H9 (cell line): ENCODE measurements at regions not wholly inside any gene's neighbourhood (a gene's known extent, or its start where the extent isn't known, plus 50 kb on each side); places are given as distances from the start of the nearest gene placed in this dataset.

Source experiments
- DNase-seq: peaks from one replicate; pipeline ENCODE4 v3.0.0-alpha.2; 2017
- H2AFZ ChIP-seq: one replicate; pipeline ENCODE4 v1.6.1; 2013; ENCODE audit warnings: mild to moderate bottlenecking, low read length, control low read depth, moderate library complexity
- H2AK5ac ChIP-seq: 2 replicates; pipeline ENCODE4 v1.6.1; 2013; ENCODE audit warnings: low read length, control low read depth, mixed read lengths; ENCODE audit not compliant: insufficient read length
- H2BK120ac ChIP-seq: one replicate; pipeline ENCODE4 v1.6.1; 2013; ENCODE audit warnings: low read depth, mild to moderate bottlenecking, low read length, control low read depth, inconsistent platforms; ENCODE audit not compliant: poor library complexity, severe bottlenecking
- H2BK12ac ChIP-seq: 2 replicates; pipeline ENCODE4 v1.6.1; 2013; ENCODE audit warnings: low read length, control low read depth, mixed read lengths, low read depth; ENCODE audit not compliant: insufficient read length
- H2BK15ac ChIP-seq: 2 replicates; pipeline ENCODE4 v1.6.1; 2013; ENCODE audit warnings: low read depth, low read length, control low read depth
- H2BK20ac ChIP-seq: one replicate; pipeline ENCODE4 v1.6.1; 2013; ENCODE audit warnings: low read depth, mild to moderate bottlenecking, low read length, control low read depth, inconsistent platforms; ENCODE audit not compliant: poor library complexity, severe bottlenecking
- H2BK5ac ChIP-seq: 2 replicates; pipeline ENCODE4 v1.6.1; 2013; ENCODE audit warnings: low read length, control low read depth, mixed read lengths; ENCODE audit not compliant: insufficient read length
- H3K14ac ChIP-seq: 2 replicates; pipeline ENCODE4 v1.6.1; 2013; ENCODE audit warnings: low read length, control low read depth; ENCODE audit not compliant: insufficient read depth
- H3K18ac ChIP-seq: 2 replicates; pipeline ENCODE4 v1.6.1; 2013; ENCODE audit warnings: low read depth, mild to moderate bottlenecking, mixed read lengths, low read length, control low read depth; ENCODE audit not compliant: insufficient read length
- H3K23ac ChIP-seq: 2 replicates; pipeline ENCODE4 v1.6.1; 2013; ENCODE audit warnings: low read length, control low read depth, mixed read lengths, low read depth; ENCODE audit not compliant: insufficient read length
- H3K23me2 ChIP-seq: 2 replicates; pipeline ENCODE4 v1.6.1; 2013; ENCODE audit warnings: low read depth, mild to moderate bottlenecking, mixed read lengths, low read length, control low read depth; ENCODE audit not compliant: insufficient read length, poor library complexity, severe bottlenecking
- H3K27ac ChIP-seq: 2 replicates; pipeline ENCODE4 v1.5.1; 2013; ENCODE audit warnings: low read length, control low read depth, mixed read lengths, low read depth; ENCODE audit not compliant: insufficient read length
- H3K27me3 ChIP-seq: 2 replicates; pipeline ENCODE4 v1.6.1; 2013; ENCODE audit warnings: low read length, control low read depth, inconsistent platforms; ENCODE audit not compliant: insufficient read depth
- H3K4ac ChIP-seq: 2 replicates; pipeline ENCODE4 v1.6.1; 2013; ENCODE audit warnings: low read depth, mild to moderate bottlenecking, control low read depth, inconsistent platforms, low read length, moderate library complexity
- H3K4me1 ChIP-seq: 2 replicates; pipeline ENCODE4 v1.6.1; 2013; ENCODE audit warnings: low read length, control low read depth, inconsistent platforms; ENCODE audit not compliant: insufficient read depth
- H3K4me2 ChIP-seq: 2 replicates; pipeline ENCODE4 v1.6.1; 2013; ENCODE audit warnings: low read length, control low read depth, mixed read lengths; ENCODE audit not compliant: insufficient read length, insufficient read depth
- H3K56ac ChIP-seq: 2 replicates; pipeline ENCODE4 v1.6.1; 2013; ENCODE audit warnings: low read depth, mild to moderate bottlenecking, mixed read lengths, low read length, control low read depth; ENCODE audit not compliant: insufficient read length
- H3K79me1 ChIP-seq: 2 replicates; pipeline ENCODE4 v1.6.1; 2013; ENCODE audit warnings: low read depth, mild to moderate bottlenecking, moderate library complexity, low read length, control low read depth, inconsistent platforms; ENCODE audit not compliant: insufficient read depth, poor library complexity, severe bottlenecking
- H3K79me2 ChIP-seq: 2 replicates; pipeline ENCODE4 v1.6.1; 2013; ENCODE audit warnings: low read length, control low read depth, inconsistent platforms; ENCODE audit not compliant: insufficient read depth
- H3K9ac ChIP-seq: 2 replicates; pipeline ENCODE4 v1.6.1; 2013; ENCODE audit warnings: low read length, control low read depth, mixed read lengths; ENCODE audit not compliant: insufficient read length; ENCODE audit errors: extremely low read depth
- H3K9me3 ChIP-seq: one replicate; pipeline ENCODE4 v1.6.1; 2013; ENCODE audit warnings: low read depth, low read length, inconsistent platforms; ENCODE audit not compliant: control insufficient read depth
- H3T11ph ChIP-seq: one replicate; pipeline ENCODE4 v1.6.1; 2013; ENCODE audit warnings: mild to moderate bottlenecking, low read length, control low read depth, inconsistent platforms
- H4K20me1 ChIP-seq: one replicate; pipeline ENCODE4 v1.6.1; 2013; ENCODE audit not compliant: control insufficient read depth, insufficient read length, insufficient read depth
- H4K5ac ChIP-seq: 2 replicates; pipeline ENCODE4 v1.6.1; 2013; ENCODE audit warnings: low read depth, mild to moderate bottlenecking, mixed read lengths, low read length, control low read depth; ENCODE audit not compliant: insufficient read length
- H4K8ac ChIP-seq: replicated peaks from 2 replicates; pipeline ENCODE4 v1.6.1; 2013; ENCODE audit warnings: low read length, control low read depth, mixed read lengths, low read depth; ENCODE audit not compliant: insufficient read length
- H4K91ac ChIP-seq: 2 replicates; pipeline ENCODE4 v1.6.1; 2013; ENCODE audit warnings: low read depth, mild to moderate bottlenecking, moderate library complexity, mixed read lengths, low read length, control low read depth; ENCODE audit not compliant: insufficient read length
- H3K27ac Mint-ChIP-seq, 3 experiments: 2 replicates in 2 of 3; 3 replicates in 1 of 3; pipeline ENCODE4 v1.8.0; 2020 to 2021; ENCODE audit warnings: mixed read lengths in 3 of 3, mild to moderate bottlenecking in 1 of 3, moderate library complexity in 1 of 3
- H3K27me3 Mint-ChIP-seq: 2 replicates; pipeline ENCODE4 v1.8.0; 2021; ENCODE audit warnings: low read depth, mild to moderate bottlenecking, moderate library complexity, mixed read lengths
- H3K36me3 Mint-ChIP-seq, 3 experiments: 2 replicates in 2 of 3; 3 replicates in 1 of 3; pipeline ENCODE4 v1.8.0; 2020 to 2021; ENCODE audit warnings: low read depth in 3 of 3, mixed read lengths in 3 of 3; ENCODE audit not compliant: insufficient read depth in 1 of 3
- H3K4me1 Mint-ChIP-seq, 2 experiments: 2 replicates each; pipeline ENCODE4 v1.8.0; 2020; ENCODE audit warnings: mixed read lengths in 2 of 2
- H3K4me3 Mint-ChIP-seq, 2 experiments: 2 replicates in 1 of 2; 3 replicates in 1 of 2; pipeline ENCODE4 v1.8.0; 2020 to 2021; ENCODE audit warnings: mild to moderate bottlenecking in 2 of 2, mixed read lengths in 2 of 2, moderate library complexity in 1 of 2
- H3K9me3 Mint-ChIP-seq, 2 experiments: 2 replicates in 1 of 2; 3 replicates in 1 of 2; pipeline ENCODE4 v1.8.0; 2020; ENCODE audit warnings: mild to moderate bottlenecking in 2 of 2, mixed read lengths in 2 of 2, moderate library complexity in 1 of 2
- WGBS: extraction: QIAGEN DNeasy Blood & Tissue Kit; methylation state at CpG from one replicate; pipeline ENCODE4 v1.1.7; 2013; ENCODE audit warnings: missing lambda C conversion rate, low lambda C conversion rate, mixed read lengths; ENCODE audit not compliant: insufficient read length; ENCODE audit errors: extremely low coverage; 5-methylcytosine and 5-hydroxymethylcytosine counted together
- TF ChIP-seq, protein P1 (sequence below): fragments of 200-600 bp; sonication (generic); conservative IDR thresholded peaks from 3 replicates; pipeline ENCODE4 v1.8.0; 2021; ENCODE audit warnings: antibody characterized with exemption, mild to moderate bottlenecking

- H3K4ac ChIP-seq: no peak overlapping the region
- Mint-ChIP-seq H3K4me1 (peaks cover 8 to 10% of the 10 kb centered on the region in 2 experiments), H3K9me3 (peaks cover 0 to 1% of the 10 kb centered on the region in 2 experiments; a peak in 1 of 5 replicates), H3K27ac (peak overlapping the region in 2 of 3 experiments; percentile 19 to 45; a peak in 1 of 7 replicates), H3K36me3 (no peaks in the 10 kb centered on the region), H3K27me3 (no peaks in the 10 kb centered on the region), H3K4me3 (no peak overlapping the region)
- no peaks in the 10 kb centered on the region for H3K27me3 ChIP-seq
- H3K9me3 ChIP-seq: no peaks in the 10 kb centered on the region
- no peaks in the 10 kb centered on the region for H3K79me2 ChIP-seq
- no peaks in the 10 kb centered on the region for H4K20me1 ChIP-seq
- no peak overlapping the region for H4K8ac ChIP-seq
- DNase-seq: no peak
- no peak overlapping the region for H3K4me2 ChIP-seq
- no peak overlapping the region for H4K91ac ChIP-seq
- H2BK120ac ChIP-seq: no peak overlapping the region
- no peak overlapping the region for H2BK5ac ChIP-seq
- H3K14ac ChIP-seq: no peak overlapping the region
- no peak overlapping the region for H4K5ac ChIP-seq
- no peak overlapping the region for H3T11ph ChIP-seq
- no peaks in the 10 kb centered on the region for H3K79me1 ChIP-seq
- no peaks in the 10 kb centered on the region for H3K23me2 ChIP-seq
- no peak overlapping the region for H2BK20ac ChIP-seq
- H3K9ac ChIP-seq: no peak overlapping the region
- H2BK15ac ChIP-seq: no peak overlapping the region
- H2BK12ac ChIP-seq: no peak overlapping the region
- H3K56ac ChIP-seq: no peak overlapping the region
- no peak overlapping the region for H3K27ac ChIP-seq
- H3K23ac ChIP-seq: no peak overlapping the region
- H2AK5ac ChIP-seq: no peak overlapping the region
- no CpG with 5 or more reads among the region's 3 CpGs for WGBS
- H3K4me1 ChIP-seq: peaks cover 2% of the 10 kb centered on the region; the same call in 1 of the 2 replicates
- no peak overlapping the region for H2AFZ ChIP-seq
- H3K18ac ChIP-seq: no peak overlapping the region
- TF ChIP-seq, protein P1, sequence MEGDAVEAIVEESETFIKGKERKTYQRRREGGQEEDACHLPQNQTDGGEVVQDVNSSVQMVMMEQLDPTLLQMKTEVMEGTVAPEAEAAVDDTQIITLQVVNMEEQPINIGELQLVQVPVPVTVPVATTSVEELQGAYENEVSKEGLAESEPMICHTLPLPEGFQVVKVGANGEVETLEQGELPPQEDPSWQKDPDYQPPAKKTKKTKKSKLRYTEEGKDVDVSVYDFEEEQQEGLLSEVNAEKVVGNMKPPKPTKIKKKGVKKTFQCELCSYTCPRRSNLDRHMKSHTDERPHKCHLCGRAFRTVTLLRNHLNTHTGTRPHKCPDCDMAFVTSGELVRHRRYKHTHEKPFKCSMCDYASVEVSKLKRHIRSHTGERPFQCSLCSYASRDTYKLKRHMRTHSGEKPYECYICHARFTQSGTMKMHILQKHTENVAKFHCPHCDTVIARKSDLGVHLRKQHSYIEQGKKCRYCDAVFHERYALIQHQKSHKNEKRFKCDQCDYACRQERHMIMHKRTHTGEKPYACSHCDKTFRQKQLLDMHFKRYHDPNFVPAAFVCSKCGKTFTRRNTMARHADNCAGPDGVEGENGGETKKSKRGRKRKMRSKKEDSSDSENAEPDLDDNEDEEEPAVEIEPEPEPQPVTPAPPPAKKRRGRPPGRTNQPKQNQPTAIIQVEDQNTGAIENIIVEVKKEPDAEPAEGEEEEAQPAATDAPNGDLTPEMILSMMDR: no peak
These were observed 753.3 kb downstream of the VRK1 start for GRCh38 chr14:97550463-97550862.
